Left ventricle myocardium inferior (tissue), 1 donor: ENCODE measurements at regions not wholly inside any gene's neighbourhood (a gene's known extent, or its start where the extent isn't known, plus 50 kb on each side); places are given as distances from the start of the nearest gene placed in this dataset.

Source experiments
- DNase-seq: peaks from one replicate; pipeline ENCODE4 v3.0.0-alpha.2; 2020
- H3K27ac ChIP-seq: fragments of 200-600 bp; replicated peaks from 2 replicates; pipeline ENCODE4 v1.8.0; 2021
- H3K27me3 ChIP-seq: fragments of 200-600 bp; 2 replicates; pipeline ENCODE4 v1.8.0; 2021; ENCODE audit warnings: low read depth
- H3K36me3 ChIP-seq: fragments of 200-600 bp; 2 replicates; pipeline ENCODE4 v1.8.0; 2021
- H3K4me1 ChIP-seq: fragments of 200-600 bp; 2 replicates; pipeline ENCODE4 v1.8.0; 2021
- H3K4me3 ChIP-seq: fragments of 200-600 bp; 2 replicates; pipeline ENCODE4 v1.8.0; 2021; ENCODE audit warnings: mild to moderate bottlenecking, moderate library complexity
- H3K9me3 ChIP-seq: fragments of 200-600 bp; replicated peaks from 2 replicates; pipeline ENCODE4 v1.8.0; 2021
- intact Hi-C: fragments of 100-400 bp; cut with micrococcal nuclease; formaldehyde crosslinking; loops from one replicate; pipeline ENCODE4 v1.11.0; 2022
- TF ChIP-seq, protein P1 (sequence below): fragments of 200-600 bp; IDR thresholded peaks from 2 replicates; pipeline ENCODE4 v1.8.0; 2021; ENCODE audit warnings: antibody characterized with exemption, mild to moderate bottlenecking, borderline replicate concordance
- donor health status: DM: no; HTN: yes; CAD: no; lungs with severe emphysema.

- H3K9me3 ChIP-seq: no peaks in the 10 kb centered on the region
- H3K4me3 ChIP-seq: peak overlapping the region; percentile 67
- H3K36me3 ChIP-seq: no peaks in the 10 kb centered on the region
- H3K27ac ChIP-seq: peak overlapping the region; percentile 86
- DNase-seq: no peak
- peaks cover 29% of the 10 kb centered on the region for H3K4me1 ChIP-seq
- TF ChIP-seq, protein P1, sequence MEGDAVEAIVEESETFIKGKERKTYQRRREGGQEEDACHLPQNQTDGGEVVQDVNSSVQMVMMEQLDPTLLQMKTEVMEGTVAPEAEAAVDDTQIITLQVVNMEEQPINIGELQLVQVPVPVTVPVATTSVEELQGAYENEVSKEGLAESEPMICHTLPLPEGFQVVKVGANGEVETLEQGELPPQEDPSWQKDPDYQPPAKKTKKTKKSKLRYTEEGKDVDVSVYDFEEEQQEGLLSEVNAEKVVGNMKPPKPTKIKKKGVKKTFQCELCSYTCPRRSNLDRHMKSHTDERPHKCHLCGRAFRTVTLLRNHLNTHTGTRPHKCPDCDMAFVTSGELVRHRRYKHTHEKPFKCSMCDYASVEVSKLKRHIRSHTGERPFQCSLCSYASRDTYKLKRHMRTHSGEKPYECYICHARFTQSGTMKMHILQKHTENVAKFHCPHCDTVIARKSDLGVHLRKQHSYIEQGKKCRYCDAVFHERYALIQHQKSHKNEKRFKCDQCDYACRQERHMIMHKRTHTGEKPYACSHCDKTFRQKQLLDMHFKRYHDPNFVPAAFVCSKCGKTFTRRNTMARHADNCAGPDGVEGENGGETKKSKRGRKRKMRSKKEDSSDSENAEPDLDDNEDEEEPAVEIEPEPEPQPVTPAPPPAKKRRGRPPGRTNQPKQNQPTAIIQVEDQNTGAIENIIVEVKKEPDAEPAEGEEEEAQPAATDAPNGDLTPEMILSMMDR: no peak
- intact Hi-C loops: no loop called here
- no peaks in the 10 kb centered on the region for H3K27me3 ChIP-seq
Measured at GRCh38 chr6:138571181-138571580, 71.9 kb upstream of the NHSL1 start.

DNA sequence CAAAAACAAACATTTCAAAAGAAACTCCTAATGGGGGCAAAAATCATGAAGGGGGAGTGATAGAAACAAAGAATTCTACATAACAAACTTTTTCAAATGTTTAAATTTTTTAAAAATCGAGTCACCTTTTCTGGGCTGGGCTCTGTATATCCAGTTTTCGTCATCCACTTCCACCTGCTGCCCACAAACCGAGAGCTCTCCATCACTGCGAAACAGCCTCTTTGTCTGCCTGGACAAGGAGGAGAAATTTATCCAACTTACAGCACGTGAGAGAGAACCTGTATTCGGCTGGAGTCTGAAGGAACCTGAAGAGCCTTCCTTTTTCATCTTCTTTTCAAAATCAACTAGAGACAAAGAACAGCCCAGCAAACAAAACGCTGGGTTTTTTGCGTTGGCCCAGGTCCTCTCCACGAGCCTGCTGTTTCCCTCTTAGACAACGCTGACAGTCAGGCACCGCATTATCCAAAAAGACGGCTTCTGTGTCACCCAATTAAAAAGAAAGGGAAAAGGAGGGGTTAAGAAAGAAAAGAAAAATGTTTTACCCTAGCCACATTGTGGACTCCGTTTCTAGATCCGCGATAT lies 72.4 kb upstream of the NHSL1 start:
- no peak for DNase-seq
- intact Hi-C loops: no loop called here
- Histone ChIP-seq H3K9me3 (no peaks in the 10 kb centered on the region), H3K27ac (peak overlapping the region; percentile 86), H3K4me1 (peaks cover 34% of the 10 kb centered on the region), H3K27me3 (no peaks in the 10 kb centered on the region), H3K36me3 (no peaks in the 10 kb centered on the region), H3K4me3 (peak overlapping the region; percentile 67)
- TF ChIP-seq, protein P1: no peak

GRCh38 chr6:138572167-138572875 lies 73.0 kb upstream of the NHSL1 start:
- DNase-seq: peak; percentile 61
- intact Hi-C loops: no loop called here

DNA sequence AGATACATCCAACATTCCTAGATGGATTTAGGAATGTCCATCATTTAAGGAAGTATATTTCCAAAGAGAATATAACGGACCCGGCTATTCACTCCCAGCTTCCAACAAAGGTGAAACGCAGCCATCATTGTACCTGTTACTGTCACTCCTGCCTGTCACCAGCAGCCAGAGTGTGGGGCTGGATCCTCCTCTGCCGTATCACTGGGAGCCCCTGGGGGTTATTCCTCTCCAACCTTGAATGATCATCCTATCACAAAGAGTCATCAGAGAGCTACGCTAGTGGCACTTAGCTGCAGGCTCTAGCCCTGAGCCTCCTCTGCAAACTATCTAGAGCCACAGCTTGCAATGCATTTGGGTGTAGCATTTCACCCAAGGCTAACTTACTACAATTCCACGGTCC lies 73.6 kb upstream of the NHSL1 start:
- H3K27me3 ChIP-seq: no peaks in the 10 kb centered on the region
- TF ChIP-seq, protein P1: no peak
- intact Hi-C loops: no loop called here
- H3K4me3 ChIP-seq: peak overlapping the region; percentile 67
- no peaks in the 10 kb centered on the region for H3K9me3 ChIP-seq
- no peaks in the 10 kb centered on the region for H3K36me3 ChIP-seq
- peaks cover 38% of the 10 kb centered on the region for H3K4me1 ChIP-seq
- peak overlapping the region; percentile 86 for H3K27ac ChIP-seq
- no peak for DNase-seq

More at GRCh38 chr6:138572167-138572875, 73.0 kb upstream of the NHSL1 start:
- H3K27me3 ChIP-seq: no peaks in the 10 kb centered on the region
- peaks cover 38% of the 10 kb centered on the region for H3K4me1 ChIP-seq
- H3K9me3 ChIP-seq: no peaks in the 10 kb centered on the region
- no peaks in the 10 kb centered on the region for H3K36me3 ChIP-seq
- TF ChIP-seq, protein P1: no peak
- peak overlapping the region; percentile 86 for H3K27ac ChIP-seq
- peak overlapping the region; percentile 67 for H3K4me3 ChIP-seq

DNA sequence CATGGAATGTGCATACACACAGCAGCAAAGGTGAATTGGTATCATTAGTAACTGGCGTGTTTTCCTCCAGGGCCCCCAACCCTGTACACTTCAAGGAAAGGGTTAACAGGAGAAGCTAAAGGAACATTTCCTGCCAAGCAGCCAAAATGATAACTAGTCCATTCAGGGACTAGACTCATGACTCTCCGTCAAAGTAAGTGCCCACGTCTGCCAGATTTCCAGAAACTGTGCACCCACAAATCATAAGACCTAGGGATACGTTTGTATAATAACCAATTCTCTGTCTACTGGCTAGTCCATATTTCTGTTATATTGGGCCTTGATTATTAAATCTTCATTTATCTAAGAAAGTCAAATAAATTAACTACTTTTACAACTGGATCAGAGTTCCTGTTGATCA lies 76.0 kb upstream of the NHSL1 start:
- TF ChIP-seq, protein P1: no peak
- Histone ChIP-seq H3K4me1 (peaks cover 27% of the 10 kb centered on the region), H3K4me3 (no peak overlapping the region), H3K27ac (no peak overlapping the region), H3K27me3 (no peaks in the 10 kb centered on the region), H3K9me3 (no peaks in the 10 kb centered on the region), H3K36me3 (no peaks in the 10 kb centered on the region)
- intact Hi-C loops: no loop called here
- no peak for DNase-seq
